Right lobe of liver (tissue), 6 donors: ENCODE measurements at regions not wholly inside any gene's neighbourhood (a gene's known extent, or its start where the extent isn't known, plus 50 kb on each side); places are given as distances from the start of the nearest gene placed in this dataset.

Experiments used
- ATAC-seq, 4 donors: fragments of 200-7000 bp; cut with Tn5 transposase; one replicate each; pipeline ENCODE4 v1.9.1; 2020; ENCODE audit warnings: mild to moderate bottlenecking in 4 of 4, moderate library complexity in 4 of 4
- DNase-seq, 3 donors: peaks; one replicate each; pipeline ENCODE4 v3.0.0-alpha.2; 2020
- H3K27ac ChIP-seq, 3 donors: fragments of 200-600 bp; one replicate each; pipeline ENCODE4 v1.8.0; 2022
- H3K27me3 ChIP-seq, 2 donors: fragments of 200-600 bp; one replicate each; pipeline ENCODE4 v1.8.0; 2022
- H3K36me3 ChIP-seq, 4 donors: fragments of 200-600 bp; sonication (generic) in 1 of 4; one replicate each; pipeline versions ENCODE4 v1.5.1 to v1.8.0; 2017 to 2022; ENCODE audit warnings: control low read depth in 1 of 4
- H3K4me1 ChIP-seq, 4 donors: fragments of 200-600 bp; sonication (generic) in 1 of 4; one replicate each; pipeline versions ENCODE4 v1.5.1 to v1.8.0; 2017 to 2022; ENCODE audit warnings: control low read depth in 1 of 4
- H3K4me3 ChIP-seq, 3 donors: fragments of 200-600 bp; one replicate each; pipeline ENCODE4 v1.8.0; 2022
- H3K9me3 ChIP-seq, 4 donors: fragments of 200-600 bp; sonication (generic) in 1 of 4; one replicate each; pipeline versions ENCODE4 v1.5.1 to v1.8.0; 2017 to 2022; ENCODE audit warnings: control low read depth in 1 of 4
- POLR2A ChIP-seq: fragments of 450-650 bp; IDR thresholded peaks from one replicate; pipeline ENCODE4 v1.6.1; 2017; ENCODE audit warnings: antibody characterized with exemption, mild to moderate bottlenecking
- WGBS: methylation state at CpG from one replicate; pipeline ENCODE4 v1.1.6; 2018; ENCODE audit warnings: low coverage, low lambda C conversion rate; ENCODE audit not compliant: insufficient coverage; ENCODE audit errors: missing lambda C conversion rate; 5-methylcytosine and 5-hydroxymethylcytosine counted together
- intact Hi-C, 2 donors: fragments of 100-400 bp; cut with DNase I; formaldehyde crosslinking; loops; one replicate each; pipeline versions ENCODE4 v1.11.2 to v1.14.1; 2022
- TF ChIP-seq, protein P1 (sequence below), 4 donors: fragments of 200-600 bp in 3 of 4; fragments of 450-650 bp in 1 of 4; IDR thresholded peaks; one replicate each; pipeline versions ENCODE4 v1.5.1 to v1.8.0; 2016 to 2022; ENCODE audit warnings: antibody characterized with exemption in 4 of 4, mild to moderate bottlenecking in 2 of 4
- donor health status: DM: no; HTN: yes; CAD: no.
- donor health status: DM: no; HTN: no; CAD: no.
- donor health status: DM: no; HTN: no; CAD: no.
- donor health status: DM: no; HTN: yes; CAD: no.
- donor health status: DM: no; HTN: yes; CAD: no.

DNA sequence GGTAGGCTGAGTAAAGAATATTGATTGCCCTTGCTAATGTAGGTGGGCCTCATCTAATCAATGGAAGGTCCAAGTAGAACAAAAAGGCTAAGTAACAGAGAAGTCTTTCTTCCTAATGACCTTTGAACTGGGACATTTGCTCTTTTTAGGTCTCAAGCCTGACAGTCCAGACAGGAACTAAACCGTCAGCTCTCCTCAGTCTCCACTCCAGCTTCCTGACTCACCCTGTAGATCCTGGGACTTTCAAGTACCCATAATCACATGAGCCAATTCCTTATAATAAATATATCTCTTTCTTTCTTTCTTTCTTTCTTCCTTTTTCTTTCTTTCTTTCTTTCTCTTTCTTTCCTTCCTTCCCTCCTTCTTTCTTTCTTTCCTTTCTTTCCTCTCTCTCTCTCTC lies 479.5 kb upstream of the PAPPA start:
- Histone ChIP-seq H3K9me3 (no peaks in the 10 kb centered on the region), H3K27me3 (no peaks in the 10 kb centered on the region), H3K36me3 (no peaks in the 10 kb centered on the region), H3K4me3 (no peak overlapping the region), H3K27ac (no peak overlapping the region), H3K4me1 (no peaks in the 10 kb centered on the region)
- ATAC-seq (no peak), DNase-seq (no peak)
- intact Hi-C loops, result no loop called here
- TF ChIP-seq, protein P1, sequence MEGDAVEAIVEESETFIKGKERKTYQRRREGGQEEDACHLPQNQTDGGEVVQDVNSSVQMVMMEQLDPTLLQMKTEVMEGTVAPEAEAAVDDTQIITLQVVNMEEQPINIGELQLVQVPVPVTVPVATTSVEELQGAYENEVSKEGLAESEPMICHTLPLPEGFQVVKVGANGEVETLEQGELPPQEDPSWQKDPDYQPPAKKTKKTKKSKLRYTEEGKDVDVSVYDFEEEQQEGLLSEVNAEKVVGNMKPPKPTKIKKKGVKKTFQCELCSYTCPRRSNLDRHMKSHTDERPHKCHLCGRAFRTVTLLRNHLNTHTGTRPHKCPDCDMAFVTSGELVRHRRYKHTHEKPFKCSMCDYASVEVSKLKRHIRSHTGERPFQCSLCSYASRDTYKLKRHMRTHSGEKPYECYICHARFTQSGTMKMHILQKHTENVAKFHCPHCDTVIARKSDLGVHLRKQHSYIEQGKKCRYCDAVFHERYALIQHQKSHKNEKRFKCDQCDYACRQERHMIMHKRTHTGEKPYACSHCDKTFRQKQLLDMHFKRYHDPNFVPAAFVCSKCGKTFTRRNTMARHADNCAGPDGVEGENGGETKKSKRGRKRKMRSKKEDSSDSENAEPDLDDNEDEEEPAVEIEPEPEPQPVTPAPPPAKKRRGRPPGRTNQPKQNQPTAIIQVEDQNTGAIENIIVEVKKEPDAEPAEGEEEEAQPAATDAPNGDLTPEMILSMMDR (IDR thresholded peaks at IDR 0.05), result no peak
- TF ChIP-seq POLR2A, result no peak
- WGBS, result 46% methylated on average over 1 of the region's 1 CpG

DNA sequence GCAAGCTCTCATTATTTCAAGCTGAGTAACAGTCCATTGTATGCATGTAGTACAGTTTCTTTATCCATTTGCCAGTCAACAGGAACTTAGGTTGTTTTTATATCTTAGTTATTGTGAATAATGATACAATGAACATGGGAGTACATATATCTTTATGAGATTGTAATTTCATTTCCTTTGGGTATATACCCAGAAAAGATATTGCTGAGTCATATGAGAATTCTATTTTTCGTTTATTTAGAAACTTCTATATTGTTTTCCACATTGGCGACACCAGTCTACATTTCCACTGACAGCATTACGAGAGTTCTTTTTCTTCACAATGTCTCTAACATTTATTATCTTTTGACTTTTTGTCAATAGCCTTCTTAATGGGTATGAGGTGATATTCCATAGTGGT lies 477.8 kb upstream of the PAPPA start:
- H3K9me3 ChIP-seq, result no peaks in the 10 kb centered on the region

DNA sequence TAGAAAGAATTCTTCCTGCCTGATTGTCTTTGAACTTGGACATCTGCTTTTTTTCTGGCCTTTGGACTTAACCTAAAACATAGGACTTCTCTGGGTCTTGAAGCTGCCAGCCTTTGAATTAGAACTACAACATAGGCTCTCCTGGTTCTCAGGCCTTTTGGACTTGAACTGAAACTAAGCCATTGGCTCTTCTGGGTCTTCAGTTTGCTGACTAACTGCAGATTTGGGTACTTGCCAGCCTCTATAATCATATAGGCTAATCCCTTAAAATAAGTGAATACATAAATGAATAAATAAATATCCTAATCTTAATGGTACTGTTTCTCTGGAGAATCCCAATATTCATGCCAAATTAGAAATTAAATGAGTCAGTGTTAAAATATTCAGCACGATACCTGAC lies 473.4 kb upstream of the PAPPA start:
- Histone ChIP-seq H3K27ac (no peak overlapping the region), H3K4me1 (no peaks in the 10 kb centered on the region), H3K4me3 (no peak overlapping the region), H3K36me3 (no peaks in the 10 kb centered on the region), H3K27me3 (no peaks in the 10 kb centered on the region), H3K9me3 (no peaks in the 10 kb centered on the region)
- TF ChIP-seq POLR2A, result no peak
- TF ChIP-seq, protein P1 (IDR thresholded peaks at IDR 0.05), result no peak
- intact Hi-C loops, result no loop called here
- DNase-seq (no peak), ATAC-seq (no peak)
- WGBS, result 79% methylated on average over 1 of the region's 1 CpG

More for the DNA sequence above, 477.8 kb upstream of the PAPPA start:
- DNase-seq (no peak), ATAC-seq (no peak)
- Histone ChIP-seq H3K4me1 (no peaks in the 10 kb centered on the region), H3K36me3 (no peaks in the 10 kb centered on the region), H3K4me3 (no peak overlapping the region), H3K27me3 (no peaks in the 10 kb centered on the region), H3K27ac (no peak overlapping the region)
- 48% methylated on average over 3 of the region's 3 CpGs for WGBS
- intact Hi-C loops, result no loop called here
- TF ChIP-seq, protein P1 (IDR thresholded peaks at IDR 0.05), result no peak
- no peak for TF ChIP-seq POLR2A

DNA sequence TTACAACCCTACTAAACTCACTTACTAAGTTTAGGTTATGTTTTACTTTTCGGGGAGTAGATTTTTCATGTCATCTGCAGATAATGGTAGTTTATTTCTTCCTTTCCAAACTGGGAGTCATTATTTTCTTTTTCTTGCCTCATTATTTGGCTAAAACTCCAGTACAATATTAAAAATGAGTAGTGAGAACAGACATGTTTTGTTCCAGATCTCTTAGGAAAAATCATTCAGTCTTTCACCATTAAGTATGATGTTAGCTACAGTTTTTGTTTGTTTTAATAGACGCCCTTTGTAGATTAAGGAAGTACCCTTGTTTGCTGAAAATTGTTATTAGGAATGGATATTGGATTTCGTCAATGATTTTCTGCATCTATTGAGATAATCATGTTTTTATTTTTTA lies 472.0 kb upstream of the PAPPA start:
- Histone ChIP-seq H3K36me3 (no peaks in the 10 kb centered on the region), H3K4me3 (no peak overlapping the region), H3K9me3 (no peaks in the 10 kb centered on the region), H3K4me1 (no peaks in the 10 kb centered on the region), H3K27me3 (no peaks in the 10 kb centered on the region), H3K27ac (no peak overlapping the region)
- 34% methylated on average over 3 of the region's 3 CpGs for WGBS
- DNase-seq, result no peak
- TF ChIP-seq, protein P1 (IDR thresholded peaks at IDR 0.05), result no peak
- no peak for TF ChIP-seq POLR2A
- intact Hi-C loops, result no loop called here
- no peak for ATAC-seq

DNA sequence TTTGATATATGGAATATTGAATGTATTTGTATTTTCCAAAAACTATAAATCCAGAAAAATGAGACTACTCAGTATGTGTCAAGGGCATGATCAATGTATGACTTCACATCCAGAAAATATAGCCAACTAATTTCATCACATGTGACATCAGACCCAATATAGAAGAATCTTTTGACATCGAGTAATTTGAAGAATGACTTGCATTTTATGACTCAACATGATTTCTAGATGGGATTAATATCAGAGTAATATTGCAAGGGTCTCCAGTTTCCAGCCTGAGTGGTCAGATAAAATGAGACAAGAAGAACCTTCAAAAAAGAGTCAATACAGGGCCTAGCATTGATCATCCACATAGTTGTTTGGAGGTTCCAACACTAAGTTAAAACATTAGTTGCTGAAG lies 467.5 kb upstream of the PAPPA start:
- Histone ChIP-seq H3K9me3 (no peaks in the 10 kb centered on the region), H3K4me1 (no peaks in the 10 kb centered on the region), H3K27ac (no peak overlapping the region), H3K27me3 (no peaks in the 10 kb centered on the region), H3K36me3 (no peaks in the 10 kb centered on the region), H3K4me3 (no peak overlapping the region)
- TF ChIP-seq, protein P1 (IDR thresholded peaks at IDR 0.05), result no peak
- no peak for TF ChIP-seq POLR2A
- no peak for DNase-seq
- intact Hi-C loops, result no loop called here
- 39% methylated on average over 1 of the region's 1 CpG for WGBS
- no peak for ATAC-seq
